A172 (cell line): ENCODE measurements at regions not wholly inside any gene's neighbourhood (a gene's known extent, or its start where the extent isn't known, plus 50 kb on each side); places are given as distances from the start of the nearest gene placed in this dataset.
A peak's percentile ranks its signal among the peaks of the same experiment; 100 is the strongest.
"Not testable (repeated sequence)": the region's sequence is repeated elsewhere in the genome, so short reads cannot be mapped to it uniquely, and the experiment has no call there.

Experiments
- DNase-seq: peaks from one replicate; pipeline ENCODE4 v3.0.0-alpha.2; 2015; ENCODE audit warnings: low spot score

GRCh38 chr2:8139668-8140200 lies 542.1 kb upstream of the ID2 start:
- DNase-seq: no peak

GRCh38 chr2:8141079-8141707 lies 540.7 kb upstream of the ID2 start:
- no peak for DNase-seq

- no peak for DNase-seq
These were observed 540.1 kb upstream of the ID2 start for GRCh38 chr2:8141780-8142179.

GRCh38 chr2:8142461-8142860 lies 539.4 kb upstream of the ID2 start:
- no peak for DNase-seq

- DNase-seq: no peak
These were observed 537.7 kb upstream of the ID2 start for GRCh38 chr2:8144131-8144631.

- DNase-seq: peak; percentile 31
These were observed 537.1 kb upstream of the ID2 start for GRCh38 chr2:8144785-8145184.

GRCh38 chr2:8145375-8145774 lies 536.5 kb upstream of the ID2 start:
- not testable (repeated sequence) for DNase-seq

GRCh38 chr2:8146132-8147005 lies 535.5 kb upstream of the ID2 start:
- DNase-seq: no peak

GRCh38 chr2:8148260-8149006 lies 533.4 kb upstream of the ID2 start:
- DNase-seq: peak; percentile 80

- DNase-seq: no peak
These were observed 532.9 kb upstream of the ID2 start for GRCh38 chr2:8149007-8149405.

GRCh38 chr2:8149985-8150539 lies 531.8 kb upstream of the ID2 start:
- DNase-seq: no peak

- DNase-seq: no peak
These were observed 530.0 kb upstream of the ID2 start for GRCh38 chr2:8151888-8152287.

GRCh38 chr2:8152392-8153257 lies 529.2 kb upstream of the ID2 start:
- DNase-seq: no peak

GRCh38 chr2:8153258-8153718 lies 528.6 kb upstream of the ID2 start:
- no peak for DNase-seq

- peak; percentile 38 for DNase-seq
These were observed 527.6 kb upstream of the ID2 start for GRCh38 chr2:8154270-8154669.

- peak; percentile 41 for DNase-seq
These were observed 526.9 kb upstream of the ID2 start for GRCh38 chr2:8154936-8155335.

- DNase-seq: no peak
These were observed 524.0 kb upstream of the ID2 start for GRCh38 chr2:8157621-8158430.

GRCh38 chr2:8158711-8159110 lies 523.1 kb upstream of the ID2 start:
- no peak for DNase-seq

GRCh38 chr2:8159211-8159965 lies 522.5 kb upstream of the ID2 start:
- no peak for DNase-seq
